NCI-H69 (cell line): ENCODE measurements at regions not wholly inside any gene's neighbourhood (a gene's known extent, or its start where the extent isn't known, plus 50 kb on each side); places are given as distances from the start of the nearest gene placed in this dataset.

Experiments used
- DNase-seq: peaks from one replicate; lab custom pipeline; 2025; lab: John Stamatoyannopoulos, UW

DNA sequence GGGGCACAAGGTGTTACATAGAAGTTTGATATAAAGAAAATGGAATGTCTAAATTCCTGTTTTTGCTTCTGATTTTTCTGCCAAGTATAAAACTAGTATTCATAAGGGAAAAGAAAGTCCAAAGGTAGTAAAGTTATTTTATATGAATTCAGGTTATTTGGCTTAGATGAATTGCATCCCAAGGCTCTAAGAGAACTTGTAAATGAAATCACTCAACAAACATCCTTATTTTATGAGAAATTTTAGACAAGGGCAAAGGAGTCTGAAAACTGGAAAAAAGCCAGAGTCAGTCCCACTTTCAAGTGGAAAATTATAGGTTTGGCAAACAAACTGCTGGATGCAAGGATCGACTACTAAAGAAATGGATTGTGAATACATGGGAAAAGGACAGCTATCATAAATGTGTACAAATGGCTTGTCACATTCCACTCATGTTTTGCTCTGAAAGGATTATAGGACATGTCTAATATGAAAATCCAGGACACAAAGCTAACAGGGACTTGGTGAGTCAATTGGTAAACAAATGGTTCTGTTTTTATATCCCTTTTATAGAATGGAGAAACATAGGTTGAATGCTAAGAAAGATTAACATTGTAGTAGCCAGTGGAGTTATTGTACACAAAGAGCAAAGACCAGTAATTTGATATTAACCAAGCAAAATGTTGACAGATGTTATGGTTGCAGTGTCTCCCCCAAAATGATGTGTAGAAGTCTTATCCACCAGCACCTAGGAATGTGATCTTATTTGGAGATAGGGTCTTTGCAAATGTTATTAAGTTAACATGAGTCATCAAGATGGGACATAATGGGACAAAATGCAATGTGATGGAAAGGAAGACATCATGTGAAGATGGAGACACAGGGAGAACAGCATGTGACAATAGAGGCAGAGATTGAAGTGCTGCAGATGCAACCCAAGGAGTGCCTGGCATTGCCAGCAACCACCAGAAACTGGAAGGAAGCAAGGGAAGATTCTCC is 495.7 kb downstream of the TLE1 start:
- DNase-seq = peak; percentile 39

DNA sequence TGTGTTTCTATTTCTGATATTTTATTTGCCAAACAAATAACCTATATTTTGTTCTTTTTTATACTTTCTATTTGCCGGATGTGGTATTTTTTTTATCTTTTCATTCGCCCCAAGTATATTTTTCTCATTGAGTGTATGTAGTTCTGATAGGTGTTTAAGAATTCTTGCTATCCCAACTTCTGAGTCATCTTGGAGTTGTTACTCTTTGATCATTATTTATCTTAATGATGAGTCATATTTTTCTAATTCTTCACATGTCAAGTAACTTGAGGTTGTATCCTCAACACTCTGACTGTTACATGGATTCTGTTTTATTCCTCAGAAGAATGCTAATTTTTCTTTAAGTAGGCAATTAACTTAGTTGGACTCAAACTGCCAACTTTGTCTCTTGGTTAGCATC is 498.1 kb downstream of the TLE1 start:
- no peak for DNase-seq

DNA sequence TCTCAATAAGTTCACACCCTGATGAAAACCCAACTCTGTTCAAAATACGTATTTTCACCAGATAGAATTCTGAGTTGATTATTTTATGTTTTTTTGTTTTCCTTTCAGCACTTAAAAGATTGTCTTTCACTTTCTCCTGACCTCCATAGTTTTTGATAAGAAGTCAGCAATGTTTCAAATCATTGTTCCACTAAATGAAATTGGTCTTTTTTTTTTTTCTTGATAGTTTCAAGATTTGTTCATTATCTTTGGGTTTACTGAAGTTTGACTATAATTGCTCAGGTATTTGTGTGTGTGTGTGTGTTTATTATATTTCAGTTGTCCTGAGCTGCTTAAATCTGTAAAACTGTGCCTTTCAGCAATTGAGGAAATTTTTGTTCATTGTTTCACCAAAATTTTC is 498.7 kb downstream of the TLE1 start:
- no peak for DNase-seq

DNA sequence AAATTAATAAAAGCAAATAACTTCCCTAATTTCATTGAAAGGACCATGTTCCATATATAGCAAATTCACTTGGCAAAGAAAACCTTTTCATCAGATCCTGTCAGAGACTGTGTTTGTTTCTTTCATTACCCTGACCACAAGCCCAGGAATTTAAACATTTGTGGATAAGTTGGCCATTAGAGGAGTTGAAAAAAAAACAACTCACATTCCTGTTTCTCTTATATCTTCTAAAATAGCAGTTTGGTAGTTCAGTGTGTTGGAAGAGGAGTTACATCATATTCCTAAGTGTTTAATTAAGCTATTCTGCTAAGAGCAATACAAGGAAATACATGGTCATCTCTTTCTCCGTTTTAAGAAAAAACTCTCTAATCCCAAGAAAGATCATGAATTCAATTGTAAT is 505.6 kb downstream of the TLE1 start:
- DNase-seq = no peak

DNA sequence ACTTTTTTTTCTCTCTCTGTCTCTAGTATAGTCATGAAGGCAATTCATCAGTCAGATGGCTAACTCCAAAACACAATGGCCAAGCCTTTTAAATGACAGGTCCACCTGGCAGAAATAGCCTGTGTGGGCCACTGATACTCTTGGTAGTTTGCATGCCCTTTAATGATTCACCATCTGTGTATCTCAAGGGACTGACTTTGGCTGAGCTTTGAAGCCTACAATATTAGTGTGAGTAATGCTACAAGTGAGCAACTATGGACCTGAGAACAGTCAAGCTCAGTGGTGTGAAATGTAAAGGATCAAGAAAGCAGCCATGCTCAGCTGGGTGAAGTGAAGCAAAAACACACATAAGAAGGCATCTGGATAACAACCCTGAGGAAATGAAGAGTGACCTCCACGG is 506.9 kb downstream of the TLE1 start:
- peak; percentile 9 for DNase-seq

DNA sequence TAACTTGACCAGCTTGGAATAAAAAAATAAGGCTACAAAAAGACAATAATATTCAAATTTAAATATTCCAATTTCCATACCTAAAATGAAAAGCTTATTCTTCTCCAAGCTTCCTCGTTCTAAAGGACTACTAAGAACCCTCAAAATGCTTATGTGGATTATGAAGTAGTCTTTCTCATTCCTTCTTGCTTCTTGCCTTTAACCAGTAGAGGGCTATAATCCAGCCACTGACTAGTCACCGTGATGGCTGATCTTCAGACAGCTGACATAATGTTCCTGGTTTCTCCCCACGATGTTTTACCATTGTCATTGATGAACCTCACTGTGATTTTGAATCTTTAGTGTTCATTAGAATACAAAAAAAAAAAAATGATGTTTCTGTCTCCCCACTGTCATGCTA is 515.3 kb downstream of the TLE1 start:
- no peak for DNase-seq

DNA sequence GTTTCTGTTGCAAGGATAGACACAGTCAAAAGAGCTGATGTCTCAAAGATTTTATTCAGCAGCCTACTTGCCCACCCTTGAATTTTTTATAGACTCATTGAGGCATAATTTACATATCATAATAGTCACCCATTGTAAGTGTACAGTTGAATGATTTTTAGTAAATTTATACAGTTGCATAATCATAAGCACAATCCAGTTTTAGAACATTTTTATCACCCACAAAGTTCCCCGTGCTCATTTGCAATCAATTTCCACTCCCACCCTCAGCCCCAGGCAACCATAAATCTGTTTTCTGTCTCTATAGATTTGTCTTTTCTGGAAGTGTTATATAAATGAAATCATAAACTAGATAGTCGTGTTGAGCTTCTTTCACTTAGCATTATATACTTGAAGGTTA is 517.7 kb downstream of the TLE1 start:
- no peak for DNase-seq

DNA sequence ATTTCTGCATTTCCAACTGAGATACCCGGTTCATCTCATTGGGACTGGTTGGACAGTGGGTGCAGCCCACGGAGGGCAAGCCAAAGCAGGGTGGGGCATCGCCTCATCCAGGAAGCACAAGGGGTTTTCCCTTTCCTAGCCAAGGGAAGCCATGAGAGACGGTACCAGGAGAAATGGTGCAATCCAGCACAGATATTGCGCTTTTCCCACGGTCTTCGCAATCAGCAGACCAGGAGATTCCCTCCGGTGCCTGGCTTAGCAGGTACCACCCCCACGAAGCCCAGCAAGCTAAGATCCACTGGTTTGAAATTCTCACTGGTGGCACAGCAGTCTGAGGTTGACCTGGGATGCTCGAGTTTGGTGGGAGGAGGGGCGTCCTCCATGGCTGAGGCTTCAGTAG is 527.0 kb downstream of the TLE1 start:
- DNase-seq = no peak

DNA sequence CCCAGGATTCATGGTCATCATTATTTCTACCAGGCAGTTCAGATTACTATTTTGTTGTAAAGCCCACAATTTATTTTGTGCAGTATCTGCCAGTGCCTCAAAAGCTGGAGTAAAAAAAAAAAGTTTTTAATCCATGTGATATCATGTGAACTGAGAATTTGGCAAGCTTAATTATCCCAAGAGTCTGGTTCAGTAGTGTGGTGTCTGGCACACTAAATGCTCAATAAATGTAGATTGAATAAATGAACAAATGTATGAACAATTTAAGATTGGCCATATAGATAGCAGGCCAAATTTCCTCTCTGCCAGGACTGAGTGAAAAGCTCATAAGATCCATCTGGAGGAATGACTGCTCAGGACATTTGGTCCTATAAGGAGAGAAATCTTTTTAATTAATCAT is 533.0 kb downstream of the TLE1 start:
- DNase-seq = no peak

DNA sequence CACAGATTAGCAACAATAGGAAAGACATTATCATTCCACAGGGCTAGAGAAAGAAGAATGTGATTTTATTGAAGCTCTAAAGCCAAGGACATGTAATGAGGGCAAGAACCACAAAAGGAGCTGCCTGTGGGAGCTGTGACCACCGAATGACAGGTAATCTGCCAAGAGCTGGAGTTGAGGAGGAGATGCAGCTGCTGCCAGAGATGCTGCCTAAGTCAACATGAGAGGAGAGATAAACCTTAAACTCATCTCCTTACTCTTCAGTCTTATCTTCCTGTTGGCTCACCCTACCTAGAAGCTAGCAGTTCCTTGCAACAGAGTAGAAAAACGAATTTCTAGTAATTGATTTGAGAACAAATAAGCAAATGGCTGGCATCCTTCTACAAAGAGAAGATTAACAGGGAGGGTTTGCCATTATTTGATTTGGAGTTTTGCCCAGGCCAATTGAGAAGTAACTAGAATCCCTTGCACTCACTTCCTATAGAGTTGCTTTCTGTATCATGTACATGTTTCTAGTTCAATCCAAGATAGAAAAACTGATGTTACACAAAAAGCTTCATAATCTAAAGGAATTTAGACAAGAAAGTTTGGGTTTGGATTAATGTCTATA is 539.2 kb downstream of the TLE1 start:
- DNase-seq = peak; percentile 64

DNA sequence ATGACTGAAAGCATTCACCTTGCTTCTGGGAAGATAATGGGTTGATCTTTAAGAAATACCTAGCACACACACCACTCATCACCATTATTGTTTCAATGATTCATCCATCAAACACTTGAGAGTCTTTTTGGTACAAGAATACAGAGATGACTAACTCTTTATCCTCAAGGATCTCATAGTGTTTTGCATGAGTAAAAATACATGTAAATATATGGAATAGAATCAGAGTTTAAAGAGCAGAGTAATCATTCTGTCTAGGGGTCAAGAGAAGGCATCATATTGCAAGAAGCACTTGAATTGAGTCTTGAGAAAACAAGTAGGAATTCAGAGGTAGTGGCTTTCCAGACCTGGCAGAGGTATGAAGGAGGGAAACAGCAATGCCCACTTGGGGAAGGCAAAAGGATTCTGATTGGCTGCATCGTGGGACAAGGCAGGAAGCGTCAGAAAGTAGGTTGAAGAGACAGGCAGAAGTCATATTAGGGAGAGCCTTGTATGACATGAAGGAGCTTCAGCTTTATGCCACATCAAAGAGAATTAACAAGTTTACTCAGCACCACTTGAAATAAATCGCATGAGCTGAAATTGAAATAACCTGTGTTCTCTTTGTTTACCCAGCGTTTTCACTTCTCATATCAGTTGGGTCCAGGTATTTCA is 542.5 kb downstream of the TLE1 start:
- DNase-seq = no peak

DNA sequence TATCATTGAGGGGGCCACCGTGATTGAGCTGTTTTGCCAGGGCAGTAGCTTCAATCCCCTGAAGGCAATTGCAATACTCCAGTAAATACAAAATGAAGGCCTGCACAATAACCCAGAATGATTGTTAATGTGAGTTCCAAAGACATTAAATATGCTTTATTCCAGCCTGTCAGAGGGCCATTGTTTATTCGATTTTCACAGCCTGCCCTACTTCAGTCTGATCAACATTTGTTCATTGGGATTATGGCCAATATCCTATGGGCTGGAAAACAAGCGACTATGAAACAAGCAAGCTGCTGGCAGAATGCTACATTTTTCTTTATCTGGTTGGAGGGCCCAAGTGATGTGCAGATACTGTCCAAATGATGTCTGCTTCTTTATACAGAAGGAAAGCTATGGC is 543.1 kb downstream of the TLE1 start:
- no peak for DNase-seq

DNA sequence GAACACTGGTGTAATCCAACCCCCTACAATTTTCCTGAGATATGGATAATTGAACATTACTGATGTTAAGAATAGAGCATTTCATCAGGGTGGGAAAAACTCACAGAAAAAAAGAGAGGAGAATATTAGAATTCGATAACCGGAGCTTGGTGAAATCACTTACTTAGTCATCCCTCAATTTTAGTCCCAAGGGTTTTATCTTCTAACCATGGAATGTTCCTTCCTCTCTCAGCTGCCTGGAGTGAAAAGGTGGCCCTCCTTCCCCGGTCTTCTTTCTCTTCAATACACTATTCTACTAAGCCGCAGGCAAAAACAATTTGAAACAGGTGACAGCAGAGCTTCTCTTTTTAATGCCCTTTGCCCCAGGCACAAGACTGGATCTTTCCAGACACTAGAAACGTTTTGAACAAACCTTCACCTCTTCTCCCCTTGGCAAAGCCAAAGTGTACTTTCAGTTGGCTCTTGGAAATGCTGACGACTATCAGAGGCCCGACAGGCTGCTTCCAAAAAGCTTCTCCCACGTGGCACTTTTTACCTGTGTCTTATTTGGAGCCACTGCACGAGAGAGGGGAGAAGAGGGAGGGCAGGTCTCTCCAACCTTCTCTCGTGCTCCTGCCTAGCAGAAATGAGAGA is 543.9 kb downstream of the TLE1 start:
- no peak for DNase-seq

DNA sequence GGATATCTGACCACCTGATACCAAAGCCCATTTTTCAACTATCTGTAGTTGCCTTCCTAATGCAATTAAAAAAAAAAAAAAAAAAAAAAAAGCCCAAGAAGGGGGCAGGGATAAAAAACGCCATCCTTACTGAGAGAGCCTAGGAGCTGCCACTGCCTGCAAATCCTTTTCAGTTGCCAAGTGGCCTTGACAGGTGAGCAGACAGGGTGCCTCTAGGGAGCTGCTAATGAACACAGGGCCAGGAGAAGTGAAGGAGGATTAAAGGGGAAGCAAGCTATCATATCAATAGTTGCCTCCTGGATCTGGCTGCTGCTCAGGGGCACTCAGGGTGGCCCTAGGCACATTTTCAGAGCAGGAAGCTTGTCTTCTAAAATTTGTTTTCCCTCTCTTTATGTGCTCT is 547.4 kb downstream of the TLE1 start:
- no peak for DNase-seq

DNA sequence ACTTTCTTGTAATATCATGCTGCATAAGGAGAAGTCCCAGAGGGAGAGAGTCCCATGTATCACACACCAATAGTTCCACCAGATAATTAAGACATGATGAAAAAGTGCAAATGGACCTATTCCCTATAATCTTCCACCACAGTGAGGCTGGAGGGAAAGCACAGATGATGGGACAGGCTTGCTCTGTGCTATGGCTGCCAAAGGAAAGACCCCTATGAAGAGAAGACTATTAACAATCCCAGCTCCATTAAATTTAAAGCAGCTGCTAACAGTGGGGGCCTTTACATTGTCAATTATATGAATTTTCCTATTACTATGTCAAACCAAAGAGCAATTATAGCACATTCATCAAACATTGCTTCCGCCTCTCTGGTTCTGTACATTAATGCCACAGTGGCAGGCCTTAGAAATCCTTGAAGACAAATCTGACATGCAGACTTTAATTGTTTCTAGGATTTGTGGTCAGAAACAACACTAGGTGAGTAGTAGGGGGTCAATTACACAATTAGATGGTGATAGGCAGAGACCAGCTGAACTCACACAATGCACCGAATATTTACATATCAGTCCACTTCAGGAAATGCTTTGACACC is 551.3 kb downstream of the TLE1 start:
- peak; percentile 77 for DNase-seq

DNA sequence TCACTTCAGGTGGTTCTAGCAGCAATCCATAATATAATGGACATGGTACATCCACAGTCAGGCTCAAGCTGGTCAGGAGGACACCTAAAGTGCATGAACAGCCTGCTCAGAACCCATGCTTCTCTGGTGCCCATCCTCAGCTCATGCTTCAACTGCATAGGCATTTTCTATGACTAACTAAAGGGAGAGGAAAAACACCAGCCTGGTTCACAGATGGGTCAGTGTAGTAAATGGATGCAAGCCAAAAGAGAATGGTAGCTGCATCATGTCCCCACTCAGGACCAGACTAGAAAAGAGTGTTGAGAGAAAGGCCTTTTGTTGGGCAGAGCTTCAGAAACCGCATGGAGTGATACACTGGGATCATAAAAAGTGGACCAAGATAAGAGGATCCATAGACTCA is 556.6 kb downstream of the TLE1 start:
- DNase-seq = no peak

DNA sequence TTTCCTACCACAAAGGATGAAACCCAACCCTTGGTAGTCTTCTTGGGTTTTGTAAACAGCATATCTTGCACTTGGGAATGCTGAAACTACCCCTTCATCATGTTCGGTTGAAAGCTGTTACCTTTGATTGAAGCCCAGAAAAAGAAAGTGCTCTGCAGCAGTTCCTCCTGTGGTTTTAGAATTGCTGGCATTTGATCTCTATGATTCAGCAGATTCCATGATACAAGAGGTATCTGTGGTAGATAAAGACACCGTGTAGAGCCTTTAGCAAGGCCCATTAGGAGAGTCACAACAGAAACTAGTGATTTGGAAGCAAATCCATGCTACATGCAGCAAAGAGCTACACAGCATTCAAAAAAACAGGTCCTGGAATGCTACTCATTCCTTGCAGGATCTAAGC is 557.0 kb downstream of the TLE1 start:
- no peak for DNase-seq

DNA sequence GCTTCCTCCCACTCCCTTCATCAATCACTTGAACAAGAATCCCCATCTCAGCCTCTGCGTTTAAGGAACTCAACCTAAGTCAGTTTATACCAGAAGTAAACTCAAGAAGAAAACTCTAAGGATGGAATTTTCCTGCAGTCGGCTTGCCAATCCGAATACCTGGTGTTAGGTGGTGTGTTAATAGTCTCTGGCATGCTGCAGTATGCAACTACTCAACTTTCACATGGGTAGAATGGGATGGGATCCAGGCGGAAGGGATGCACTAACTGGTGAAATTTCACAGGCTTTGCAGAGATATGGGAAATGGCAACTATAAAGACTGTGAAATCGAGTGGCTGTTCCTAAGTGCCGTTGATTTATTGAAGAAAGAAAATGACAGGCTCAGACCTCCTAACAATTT is 560.6 kb downstream of the TLE1 start:
- no peak for DNase-seq

DNA sequence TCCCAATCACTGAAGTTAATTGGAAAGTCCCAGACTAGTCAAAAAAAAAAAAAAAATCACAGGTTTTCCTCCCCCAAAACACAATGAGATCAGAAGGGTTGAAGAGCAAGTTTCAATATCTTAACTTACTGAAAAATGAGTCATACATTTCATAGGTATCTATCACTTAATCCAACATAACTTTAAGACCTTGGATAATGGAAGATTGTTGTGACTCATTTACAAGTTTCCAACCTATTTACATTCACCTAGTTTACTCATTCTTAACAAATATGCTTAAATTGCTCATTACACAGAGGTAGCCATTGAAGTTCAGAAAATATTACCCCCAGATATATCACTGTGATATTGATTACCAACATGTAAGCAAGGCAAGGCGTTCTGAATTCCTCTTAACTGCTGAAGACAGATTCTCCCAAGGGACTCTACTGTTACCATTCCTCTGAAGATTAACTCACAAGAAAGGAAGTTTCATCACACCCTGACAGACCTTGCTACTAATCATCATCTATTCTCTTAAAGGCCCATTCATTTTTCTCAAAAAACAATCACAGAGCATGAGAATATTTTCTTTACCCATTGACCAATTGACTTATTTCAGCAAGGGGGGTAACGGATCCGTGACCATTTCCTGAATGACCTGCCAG is 563.8 kb downstream of the TLE1 start:
- no peak for DNase-seq

DNA sequence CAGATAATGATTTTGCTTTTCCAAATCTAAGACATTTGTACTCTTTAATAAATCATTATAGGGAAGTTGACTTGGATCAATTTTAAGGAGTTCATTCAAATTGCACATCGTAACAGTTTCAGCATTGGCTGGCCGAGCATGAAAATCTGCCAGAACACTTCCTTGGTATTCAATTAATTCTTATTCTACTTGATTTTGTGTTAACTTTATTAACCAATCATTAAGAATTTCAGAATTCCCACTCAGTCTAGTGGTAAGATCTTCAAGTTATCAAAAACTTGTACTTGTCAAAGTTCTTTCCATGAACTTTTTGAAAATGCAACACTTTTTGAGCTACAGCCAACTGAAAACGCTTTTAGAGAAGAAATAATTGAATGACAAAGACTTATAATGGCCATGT is 565.8 kb downstream of the TLE1 start:
- DNase-seq = no peak

DNA sequence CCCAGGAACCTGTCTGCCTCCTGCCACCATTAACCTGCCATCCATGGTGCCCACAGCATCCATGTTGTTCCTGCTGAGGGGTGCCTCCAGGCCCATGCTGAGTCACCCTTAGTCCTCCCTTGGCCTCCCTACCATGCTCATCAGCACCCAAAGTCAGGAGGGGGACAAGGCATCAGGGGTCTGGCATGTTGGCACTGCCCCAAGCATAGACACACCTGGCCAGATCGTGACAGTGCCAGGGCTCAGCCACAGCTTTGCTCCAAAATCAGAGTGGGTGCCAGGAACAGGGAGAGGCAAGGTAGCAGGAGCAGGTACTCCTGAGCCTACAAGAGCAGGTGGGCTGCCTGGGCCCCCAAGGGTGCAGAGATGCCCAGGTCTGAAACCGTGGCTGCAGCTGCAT is 566.6 kb downstream of the TLE1 start:
- DNase-seq = no peak

DNA sequence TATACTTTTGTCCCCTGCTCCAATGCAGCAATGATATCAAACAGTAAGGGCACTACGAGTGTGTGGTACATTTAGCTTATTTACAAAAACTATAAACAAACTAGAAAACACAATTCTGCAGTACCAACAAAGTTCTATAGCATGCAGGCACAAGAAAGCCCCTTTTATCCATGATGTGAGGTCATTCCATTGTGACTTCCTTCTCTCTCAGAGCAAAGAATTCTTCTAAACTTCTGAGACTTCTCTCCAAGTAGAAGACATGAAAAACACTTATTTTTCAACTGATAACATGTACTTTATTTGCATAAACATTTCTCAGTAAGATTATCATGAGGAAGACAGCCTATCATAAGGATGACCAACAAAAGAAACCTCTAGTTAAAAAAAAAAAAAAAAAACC is 569.8 kb downstream of the TLE1 start:
- no peak for DNase-seq
